NCI-H128 (cell line): ENCODE measurements at regions not wholly inside any gene's neighbourhood (a gene's known extent, or its start where the extent isn't known, plus 50 kb on each side); places are given as distances from the start of the nearest gene placed in this dataset.

Experiments
- DNase-seq: peaks from one replicate; lab custom pipeline; 2025; ENCODE audit not compliant: unreplicated experiment; lab: John Stamatoyannopoulos, UW

DNA sequence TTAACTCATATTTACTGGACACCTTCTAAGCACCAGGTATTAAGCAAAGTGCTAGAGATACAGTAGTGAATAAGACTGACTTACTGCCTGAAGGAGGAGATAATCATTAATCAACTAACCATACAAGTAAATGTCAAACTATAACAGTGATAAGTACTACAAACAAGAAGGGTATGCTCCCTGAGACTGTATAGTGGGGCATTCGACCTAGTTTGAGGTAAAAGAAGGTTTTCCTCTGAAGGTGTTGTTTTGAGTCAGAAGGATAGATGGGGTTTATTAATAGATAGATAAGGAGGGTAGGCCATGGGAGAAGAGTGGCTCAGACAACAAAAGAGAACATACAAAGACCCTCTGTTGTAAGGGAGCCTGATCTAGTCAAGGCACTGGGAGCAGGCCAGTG is 105.4 kb downstream of the DDIT4L start:
- no peak for DNase-seq

DNA sequence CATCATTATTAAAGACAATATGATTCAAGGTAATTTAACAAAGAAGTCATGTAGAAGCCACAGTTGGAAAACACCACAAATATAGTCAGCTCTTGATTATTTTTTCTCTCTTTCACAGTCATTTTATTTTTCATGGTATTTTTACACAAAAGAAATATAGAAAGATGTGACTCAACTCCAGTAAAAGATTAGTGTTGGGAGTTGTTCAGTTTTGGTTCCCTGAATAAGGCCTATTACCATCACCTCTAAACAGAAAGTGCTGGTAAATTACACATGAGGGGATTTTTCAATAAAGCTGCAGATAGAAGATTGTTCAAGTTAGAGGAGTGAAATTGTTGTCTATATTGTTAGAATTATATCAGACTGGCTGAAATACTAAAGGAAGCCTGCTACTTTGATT is 107.0 kb downstream of the DDIT4L start:
- no peak for DNase-seq

DNA sequence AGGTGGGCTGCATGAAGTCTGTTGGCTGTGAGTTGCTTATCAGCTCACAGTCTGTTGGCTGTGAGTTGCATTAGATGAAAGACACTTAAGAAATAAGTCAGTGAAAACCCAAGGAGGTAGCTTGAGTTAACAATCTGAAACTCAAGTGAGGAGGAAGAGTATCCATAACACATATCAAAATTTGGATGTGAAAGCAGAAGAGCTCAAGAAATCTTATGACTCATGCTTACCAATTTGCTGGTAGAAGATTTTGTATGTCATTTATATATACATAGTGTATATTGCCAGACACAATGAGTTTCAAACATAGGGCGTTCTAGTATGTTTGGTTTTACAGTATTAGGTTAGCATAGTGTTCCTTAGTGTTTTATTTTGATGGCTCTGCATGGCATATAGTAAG is 107.4 kb downstream of the DDIT4L start:
- DNase-seq: no peak

DNA sequence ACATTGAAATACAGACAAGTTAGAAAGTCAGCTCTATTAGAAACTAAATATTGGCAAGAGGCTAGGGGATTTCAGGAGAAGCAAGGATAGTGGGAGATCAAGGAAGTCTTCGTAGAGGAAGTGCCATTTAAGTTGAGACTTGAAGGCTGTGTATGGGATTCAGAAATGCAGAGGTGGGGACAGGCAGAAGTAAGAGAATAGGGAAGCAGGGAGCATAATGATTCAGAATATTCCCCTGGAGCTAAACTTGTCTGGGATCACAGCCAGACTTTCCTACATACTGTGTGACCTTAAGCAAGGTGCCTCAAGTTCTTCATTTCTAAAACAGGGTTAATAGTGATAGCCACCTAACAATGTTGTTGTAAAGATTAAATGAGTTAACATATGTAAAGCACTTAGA is 108.8 kb downstream of the DDIT4L start:
- DNase-seq: no peak

DNA sequence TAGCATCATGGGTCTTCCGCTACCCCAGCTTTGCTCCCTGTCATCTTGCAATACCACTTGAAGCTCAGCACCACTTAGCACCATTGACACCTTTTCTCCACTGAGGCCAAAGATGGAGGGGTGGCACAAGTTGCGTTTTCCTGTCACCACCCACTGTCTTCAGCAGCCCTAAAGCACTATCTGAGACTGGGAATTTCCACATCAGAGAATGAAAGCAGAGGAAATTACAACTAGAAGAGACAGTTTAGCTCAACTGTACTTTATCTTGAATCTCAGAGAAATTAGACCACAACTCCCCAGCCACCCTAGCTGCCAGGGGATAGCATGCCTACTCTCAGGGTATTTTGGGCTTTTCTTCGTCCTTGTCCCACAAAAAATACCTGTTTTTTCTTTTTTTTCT is 111.0 kb downstream of the DDIT4L start:
- DNase-seq: no peak

DNA sequence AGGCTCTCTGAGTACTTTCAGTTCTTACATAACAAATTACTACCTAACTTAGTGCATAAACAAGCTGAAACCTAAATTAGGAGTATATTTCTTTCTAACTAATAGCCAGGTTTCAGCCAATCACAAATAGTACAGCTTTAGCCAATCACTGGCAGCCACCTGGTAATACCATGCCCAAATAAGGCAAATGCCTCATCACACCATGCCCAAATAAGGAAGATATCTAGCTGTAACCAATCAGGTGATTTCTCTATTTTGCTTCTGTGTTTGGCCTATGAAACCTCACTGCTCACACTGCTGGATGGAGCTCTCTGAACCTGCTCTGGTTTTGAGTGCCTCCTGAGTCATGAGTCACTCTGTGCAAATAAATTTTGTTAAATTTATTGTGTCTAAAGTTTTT is 113.5 kb downstream of the DDIT4L start:
- DNase-seq: no peak

DNA sequence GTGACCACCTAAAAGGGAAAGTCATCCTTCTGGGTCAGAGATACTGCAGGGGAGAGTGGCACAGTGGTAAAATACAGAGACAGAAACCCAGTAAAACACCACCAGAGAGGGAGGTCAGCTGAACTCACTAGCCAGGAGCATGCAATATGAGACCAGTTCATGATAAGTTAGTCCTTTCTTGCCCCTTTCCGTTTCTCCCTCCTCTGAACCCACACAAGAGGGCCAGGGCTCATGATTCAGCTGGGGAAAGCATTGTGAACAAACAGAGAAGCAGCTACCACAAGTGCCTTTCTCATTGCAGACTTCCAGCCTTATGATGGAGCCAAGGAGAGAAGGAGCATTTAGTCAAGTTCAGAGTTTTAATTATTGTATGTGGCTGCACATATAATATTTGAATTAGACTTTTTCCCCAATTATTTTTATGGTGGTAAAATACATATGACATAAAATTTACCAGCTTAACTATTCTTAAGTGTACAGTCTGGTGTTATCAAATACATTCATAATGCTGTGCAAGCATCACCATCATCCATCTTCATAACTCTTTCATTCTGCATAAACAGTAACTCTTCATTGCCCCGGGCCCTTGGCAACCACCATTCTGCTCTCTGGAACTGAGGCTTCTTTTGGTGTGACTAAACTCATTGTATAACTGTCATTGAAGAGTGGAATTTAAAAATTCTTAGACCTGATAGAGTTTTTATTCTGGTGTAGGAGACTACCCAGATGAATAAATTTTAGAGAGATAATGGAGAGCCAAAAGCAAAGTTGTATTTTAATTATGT is 114.6 kb downstream of the DDIT4L start:
- no peak for DNase-seq

DNA sequence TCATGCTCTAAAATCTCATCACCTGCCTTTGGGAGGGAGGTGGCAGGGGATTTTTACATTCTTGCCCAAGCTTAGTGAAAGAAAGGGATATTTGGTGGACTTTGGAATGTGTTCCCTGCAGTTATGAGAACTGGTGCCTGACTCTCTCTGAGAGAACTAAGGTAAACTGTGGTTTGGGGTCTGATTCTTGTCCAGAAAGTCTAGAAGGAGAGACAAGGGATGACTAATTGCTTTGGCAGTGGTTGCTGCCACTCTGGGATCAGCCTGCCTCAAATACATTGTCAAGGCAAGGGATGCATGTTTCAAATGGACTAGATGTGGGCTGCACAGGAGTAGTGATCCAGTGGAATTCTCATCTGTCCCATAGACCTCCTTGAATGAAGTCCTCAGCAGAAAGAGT is 115.2 kb downstream of the DDIT4L start:
- no peak for DNase-seq

DNA sequence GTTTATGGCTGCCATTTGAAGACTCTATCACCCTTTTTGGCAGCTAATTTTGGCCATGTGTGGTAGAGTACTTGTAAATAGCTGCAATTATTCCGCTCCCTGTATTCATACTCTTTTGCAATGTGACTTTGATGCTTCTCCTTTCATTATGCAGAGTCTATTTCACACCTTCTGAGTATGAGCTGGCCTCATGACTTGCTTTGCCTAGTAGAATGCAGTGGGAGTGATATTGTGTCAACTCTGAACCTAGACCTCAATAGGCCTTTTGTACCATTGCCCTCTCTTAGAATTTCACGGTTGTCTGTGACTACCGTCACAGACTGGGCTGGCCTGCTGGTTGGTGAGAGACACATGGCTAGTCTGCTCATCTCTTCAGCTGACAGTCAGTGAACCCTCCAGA is 118.8 kb downstream of the DDIT4L start:
- no peak for DNase-seq

DNA sequence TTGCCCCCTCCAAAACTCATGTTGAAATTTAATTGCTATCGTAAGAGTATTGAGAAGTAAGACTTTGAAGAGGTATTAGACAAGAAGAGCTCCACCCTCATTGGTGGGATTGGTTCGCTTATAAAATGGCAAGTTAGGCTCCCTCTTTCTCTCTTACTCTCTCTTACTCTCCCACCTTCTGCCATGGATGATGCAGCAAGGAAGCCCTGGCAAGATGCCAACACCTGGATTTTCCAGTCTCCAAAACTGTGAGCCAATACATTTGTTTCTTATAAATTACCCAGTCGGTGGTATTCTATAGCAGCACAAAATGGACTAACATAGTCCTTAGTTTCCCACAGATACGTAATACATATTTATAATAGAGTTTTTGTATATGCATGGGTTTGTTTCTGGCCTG is 119.4 kb downstream of the DDIT4L start:
- no peak for DNase-seq

DNA sequence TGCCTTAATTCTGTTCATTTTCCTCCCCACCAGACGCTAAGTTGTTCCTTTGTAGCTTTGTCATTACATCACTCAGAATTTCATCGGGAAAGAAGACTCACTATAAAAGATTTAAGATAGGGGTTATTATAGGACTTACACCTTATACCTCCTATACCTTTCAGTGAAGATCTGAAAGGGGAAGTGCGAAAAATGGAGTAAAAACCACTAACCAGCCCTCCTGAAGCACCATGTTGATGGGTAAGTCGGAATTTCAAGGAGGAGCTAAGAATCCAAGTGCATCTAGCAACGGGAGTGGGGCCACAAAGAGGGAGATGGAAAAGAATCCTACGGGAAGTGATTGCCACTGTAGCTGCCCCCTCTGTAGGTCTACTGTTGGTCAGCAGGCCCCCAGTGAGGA is 119.1 kb upstream of the H2AZ1 start:
- no peak for DNase-seq

DNA sequence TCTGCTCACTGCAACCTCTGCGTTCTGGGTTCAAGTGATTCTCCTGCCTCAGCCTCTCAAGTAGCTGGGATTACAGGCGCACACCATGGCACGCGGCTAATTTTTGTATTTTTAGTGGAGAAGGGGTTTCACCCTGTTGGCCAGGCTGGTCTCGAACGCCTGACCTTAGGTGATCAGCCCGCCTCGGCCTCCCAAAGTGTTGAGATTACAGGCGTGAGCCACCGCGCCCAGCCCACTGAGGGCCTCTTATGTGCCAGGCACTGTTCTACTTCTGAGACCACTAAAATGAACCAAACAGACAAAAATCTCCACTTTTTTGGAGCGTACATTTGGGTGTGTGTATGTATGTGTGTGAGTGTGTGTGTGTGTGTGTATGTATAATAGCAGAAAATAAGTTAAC is 117.2 kb upstream of the H2AZ1 start:
- DNase-seq: no peak

DNA sequence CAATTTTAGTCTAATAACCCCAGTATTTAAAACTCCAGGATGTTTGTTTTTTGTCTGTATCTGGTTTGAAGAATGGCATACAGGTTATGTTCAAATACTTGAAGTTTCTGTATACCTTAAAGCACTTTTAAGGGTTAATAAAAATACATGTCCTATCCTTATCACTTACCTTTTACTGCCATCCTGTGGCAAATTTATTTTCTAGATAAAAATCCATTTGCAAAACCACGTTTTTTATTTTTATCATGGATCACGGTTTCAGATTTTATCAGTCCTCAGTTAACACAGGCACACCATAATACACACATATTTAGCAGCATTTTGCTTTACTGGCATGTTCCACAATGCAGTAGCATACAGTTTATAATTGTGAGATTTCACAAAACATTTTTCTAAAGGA is 113.3 kb upstream of the H2AZ1 start:
- DNase-seq: no peak

DNA sequence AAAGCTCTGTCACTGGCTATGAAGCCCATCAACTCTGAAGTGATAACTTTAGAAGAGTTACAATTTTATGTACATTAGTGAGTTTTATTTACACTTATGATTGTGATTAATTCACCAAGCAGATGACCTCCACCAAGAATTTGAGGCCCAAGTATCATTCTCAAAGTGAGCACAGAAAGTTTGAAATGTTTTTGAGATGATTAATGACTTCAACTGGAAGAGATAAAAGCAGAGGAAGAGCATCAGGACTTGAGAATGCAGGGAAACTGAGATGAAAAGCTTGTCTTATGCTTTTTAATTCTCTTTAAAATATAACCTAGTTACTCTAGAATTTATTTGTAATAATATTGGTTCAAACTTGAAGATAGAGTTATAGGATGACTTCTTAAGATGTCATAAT is 112.8 kb upstream of the H2AZ1 start:
- no peak for DNase-seq

DNA sequence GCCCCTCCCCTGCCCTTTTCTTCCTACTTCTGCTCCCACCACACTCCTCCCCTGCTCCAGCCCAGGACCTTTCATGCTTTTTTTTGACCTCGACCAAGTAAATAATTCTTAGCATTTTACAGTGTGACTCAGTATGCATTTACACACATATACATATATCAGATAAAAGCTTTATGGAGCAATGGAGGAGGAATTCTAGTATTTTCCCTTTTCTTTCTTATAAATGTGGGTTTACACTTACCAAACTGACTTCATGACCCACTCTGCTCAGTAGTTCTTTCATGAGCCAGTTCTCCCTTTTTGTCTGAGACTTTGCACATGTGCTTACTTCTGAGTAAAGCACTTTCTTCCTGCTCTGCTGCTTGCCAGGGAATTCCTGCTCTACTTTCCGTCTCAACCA is 111.8 kb upstream of the H2AZ1 start:
- no peak for DNase-seq

DNA sequence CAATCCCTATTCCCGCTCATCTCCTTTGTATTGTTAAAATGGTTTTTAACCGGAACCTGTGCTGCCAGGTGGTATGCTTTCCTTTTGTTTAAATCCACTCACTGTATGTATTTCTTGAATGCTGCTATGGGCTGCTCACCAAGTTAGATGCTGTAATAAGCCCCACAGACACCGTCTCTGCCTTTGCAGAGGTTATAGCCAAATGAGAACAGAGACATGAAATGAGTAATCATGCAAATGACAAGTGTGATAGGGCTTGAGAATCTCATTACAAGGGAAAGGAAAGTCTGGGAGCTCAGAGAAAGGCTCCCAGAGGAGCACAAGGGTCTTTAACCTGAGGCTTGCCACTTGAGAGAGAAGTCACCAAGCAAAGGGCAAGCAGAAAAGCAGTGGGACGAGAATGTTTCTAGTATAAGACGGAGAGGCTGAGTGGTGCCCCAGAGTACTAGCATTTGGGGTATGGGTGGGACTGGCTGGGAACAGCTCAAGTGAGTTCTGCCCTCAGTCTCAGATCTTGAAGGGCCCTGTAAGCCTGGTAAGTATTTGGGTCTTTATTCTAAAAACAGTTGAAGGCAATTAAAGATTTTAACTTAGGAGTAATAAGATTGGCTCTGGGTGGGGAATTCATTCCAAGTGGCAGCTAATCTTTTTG is 110.8 kb upstream of the H2AZ1 start:
- DNase-seq: no peak

DNA sequence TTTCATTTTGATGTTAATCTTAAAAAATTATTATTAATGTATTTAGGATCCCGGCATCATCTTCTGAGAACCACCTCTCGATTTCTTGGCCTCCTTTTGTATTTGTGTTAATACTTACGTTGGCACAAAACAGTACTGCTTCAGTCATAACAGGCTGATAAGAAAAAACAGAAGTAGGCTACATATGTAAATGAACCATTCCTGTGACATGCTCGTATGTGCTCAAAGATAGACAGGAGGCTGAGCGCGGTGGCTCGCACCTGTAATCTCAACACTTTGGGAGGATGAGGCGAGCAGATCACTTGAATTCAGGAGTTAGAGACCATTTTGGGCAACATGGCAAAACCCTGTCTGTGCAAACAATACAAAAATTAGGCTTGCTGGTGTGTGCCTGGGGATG is 109.4 kb upstream of the H2AZ1 start:
- no peak for DNase-seq

DNA sequence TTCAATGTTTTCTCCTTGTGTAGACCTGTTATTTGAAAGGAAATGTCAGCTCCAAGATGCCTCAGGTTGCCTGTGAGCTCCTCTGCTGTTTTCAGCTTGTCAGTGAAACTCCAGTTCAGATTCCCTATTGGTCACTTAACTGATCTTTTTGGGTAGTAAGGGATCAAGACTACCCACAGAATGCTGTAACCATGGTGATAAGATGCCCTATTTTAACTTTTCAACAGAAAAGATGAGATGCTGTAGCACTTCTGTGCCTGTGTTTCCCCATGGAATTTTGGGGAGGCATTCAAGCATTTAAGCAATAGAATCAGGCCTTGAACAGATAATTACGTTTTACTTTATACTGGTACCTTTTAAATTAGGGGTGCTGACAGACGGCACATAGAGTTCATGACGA is 106.6 kb upstream of the H2AZ1 start:
- no peak for DNase-seq

DNA sequence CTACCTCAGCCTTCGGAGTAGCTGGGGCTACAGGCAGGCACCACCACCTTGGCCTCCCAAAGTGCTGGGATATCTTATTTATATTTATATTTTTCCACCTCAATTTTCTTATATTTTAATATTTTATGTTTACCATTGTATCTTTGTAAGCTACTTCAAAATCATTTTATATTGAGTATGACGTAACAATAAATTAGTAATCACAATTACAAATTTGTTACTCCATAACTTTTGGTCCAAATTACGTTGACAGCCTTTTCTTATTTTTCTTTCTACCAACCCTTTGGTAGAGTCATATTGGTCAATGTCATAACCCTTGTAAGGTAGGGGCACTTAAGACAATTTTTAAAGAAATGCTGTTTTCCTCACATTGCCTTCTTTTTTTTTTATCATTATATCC is 104.0 kb upstream of the H2AZ1 start:
- no peak for DNase-seq

DNA sequence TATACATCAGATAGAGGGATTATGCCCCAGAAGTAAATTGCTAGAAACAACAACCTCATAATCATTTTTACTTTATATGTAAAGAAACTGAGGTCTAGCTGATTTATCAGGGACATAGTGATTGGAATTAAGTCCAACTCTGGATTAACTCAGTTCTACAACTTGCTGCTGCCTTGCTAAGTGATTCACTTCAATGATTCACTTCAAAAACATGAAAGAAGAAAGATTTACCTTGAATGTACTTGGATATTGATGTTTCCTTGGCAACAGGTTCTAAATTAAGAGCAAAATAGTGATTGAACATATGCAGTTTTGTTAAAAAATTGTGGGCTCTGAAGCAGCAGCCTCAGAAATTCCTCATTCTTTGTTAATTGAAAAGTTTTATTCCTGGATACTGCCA is 99.8 kb upstream of the H2AZ1 start:
- no peak for DNase-seq

DNA sequence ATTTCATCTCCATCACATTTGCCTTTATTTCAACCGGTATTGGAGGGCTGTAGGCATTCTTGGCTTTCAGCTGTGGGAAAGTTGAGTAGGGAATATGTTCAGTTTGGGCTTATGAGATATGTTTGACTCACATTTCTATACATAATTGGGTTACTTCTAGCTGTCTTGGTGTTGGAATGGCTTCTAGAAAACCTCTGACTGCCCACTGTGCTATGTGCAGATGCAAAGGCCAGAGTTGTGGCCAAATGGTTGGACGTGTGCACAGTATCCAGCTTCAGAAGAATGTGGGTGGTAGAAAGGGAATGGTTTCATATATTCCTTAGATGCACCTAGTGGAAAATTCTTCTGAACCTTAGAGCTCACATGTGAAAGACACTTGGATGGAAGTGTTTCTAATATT is 92.6 kb upstream of the H2AZ1 start:
- DNase-seq: no peak

DNA sequence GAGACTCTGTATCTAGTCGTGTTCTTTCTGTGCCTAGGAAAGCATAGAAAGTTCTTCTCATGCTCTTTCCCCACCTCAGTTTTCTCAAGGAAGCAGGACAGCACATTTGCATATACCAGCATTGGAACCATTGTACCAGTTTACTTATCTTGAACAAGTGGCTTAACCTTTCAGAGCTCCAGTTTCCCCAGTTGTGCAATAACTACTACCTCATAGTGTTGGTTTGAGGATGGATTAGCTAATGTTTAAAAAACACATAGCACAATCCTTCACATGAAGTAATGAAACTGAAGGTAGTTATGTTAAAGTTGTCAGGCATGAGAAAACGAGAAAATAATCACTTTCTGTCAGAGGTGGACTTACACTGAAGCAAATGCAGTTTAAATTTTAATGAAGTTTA is 92.2 kb upstream of the H2AZ1 start:
- no peak for DNase-seq

DNA sequence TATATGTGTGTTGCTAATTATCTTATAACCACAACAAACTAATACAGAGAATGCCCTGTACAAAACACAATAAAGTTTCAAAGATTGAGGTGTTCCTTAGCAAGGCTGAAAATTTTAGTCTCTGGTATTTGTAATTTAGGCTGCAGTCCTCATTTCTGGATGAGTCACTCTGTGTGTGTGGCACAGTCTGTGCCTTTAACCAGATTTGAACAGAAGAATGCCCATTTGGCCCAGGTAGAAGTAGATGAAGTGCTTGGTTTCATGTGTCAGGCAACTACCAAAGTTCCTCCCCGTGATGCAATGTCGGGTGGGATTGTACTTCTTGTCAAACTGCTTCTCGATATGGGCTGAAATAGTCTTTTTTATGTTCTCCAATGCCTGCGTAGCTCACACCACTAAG is 91.6 kb upstream of the H2AZ1 start:
- DNase-seq: no peak
